ENCODE measurements at regions not wholly inside any gene's neighbourhood (a gene's known extent, or its start where the extent isn't known, plus 50 kb on each side); places are given as distances from the start of the nearest gene placed in this dataset.

GRCh38 chr16:86325895-86326294 lies 184.4 kb upstream of the FOXF1 start:
- H3K4me3 ChIP-seq (ENCODE audit: low read depth in 1 of 3, low read length in 3 of 3): no peak overlapping the region
- 89 to 94% (median 91%) methylated on average over 6 of the region's 6 CpGs for WGBS, 3 donors
- no peaks in the 10 kb centered on the region for H3K4me1 ChIP-seq (ENCODE audit: control insufficient read depth in 3 of 3, insufficient read depth in 2 of 3, low read depth in 1 of 3, low read length in 2 of 3)
- H3K9me3 ChIP-seq (ENCODE audit: control insufficient read depth in 2 of 2, insufficient read depth in 1 of 2, low read depth in 1 of 2, low read length in 1 of 2): peaks cover 0 to 4% of the 10 kb centered on the region in 2 donors
- no peak overlapping the region for H3K27ac ChIP-seq (ENCODE audit: low read depth in 1 of 3, low read length in 2 of 3)
- no peak for FAIRE-seq
- DNase-seq: no peak
- no peaks in the 10 kb centered on the region for H3K36me3 ChIP-seq (ENCODE audit: control insufficient read depth in 3 of 3, insufficient read depth in 2 of 3, low read depth in 1 of 3, low read length in 3 of 3)
- H3K27me3 ChIP-seq (ENCODE audit: control insufficient read depth in 3 of 3, insufficient read depth in 3 of 3, low read length in 3 of 3): peaks cover 0 to 4% (median 0%) of the 10 kb centered on the region in 3 donors

GRCh38 chr16:86327321-86327720 lies 183.0 kb upstream of the FOXF1 start:
- DNase-seq (no peak), FAIRE-seq (no peak)
- H3K27ac ChIP-seq (ENCODE audit: low read depth in 1 of 3, low read length in 2 of 3): no peak overlapping the region
- H3K27me3 ChIP-seq (ENCODE audit: control insufficient read depth in 3 of 3, insufficient read depth in 3 of 3, low read length in 3 of 3): peaks cover 0 to 4% (median 0%) of the 10 kb centered on the region in 3 donors
- H3K36me3 ChIP-seq (ENCODE audit: control insufficient read depth in 3 of 3, insufficient read depth in 2 of 3, low read depth in 1 of 3, low read length in 3 of 3): no peaks in the 10 kb centered on the region
- H3K4me3 ChIP-seq (ENCODE audit: low read depth in 1 of 3, low read length in 3 of 3): no peak overlapping the region
- WGBS, 3 donors: 64 to 79% (median 76%) methylated on average over 10 of the region's 10 CpGs
- peaks cover 0 to 4% of the 10 kb centered on the region in 2 donors for H3K9me3 ChIP-seq (ENCODE audit: control insufficient read depth in 2 of 2, insufficient read depth in 1 of 2, low read depth in 1 of 2, low read length in 1 of 2)
- no peaks in the 10 kb centered on the region for H3K4me1 ChIP-seq (ENCODE audit: control insufficient read depth in 3 of 3, insufficient read depth in 2 of 3, low read depth in 1 of 3, low read length in 2 of 3)

- H3K4me1 ChIP-seq (ENCODE audit: control insufficient read depth in 3 of 3, insufficient read depth in 2 of 3, low read depth in 1 of 3, low read length in 2 of 3): no peaks in the 10 kb centered on the region
- DNase-seq (no peak), FAIRE-seq (no peak)
- peaks cover 0 to 15% (median 0%) of the 10 kb centered on the region in 3 donors for H3K27me3 ChIP-seq (ENCODE audit: control insufficient read depth in 3 of 3, insufficient read depth in 3 of 3, low read length in 3 of 3)
- H3K27ac ChIP-seq (ENCODE audit: low read depth in 1 of 3, low read length in 2 of 3): no peak overlapping the region
- WGBS, 3 donors: 61 to 67% (median 67%) methylated on average over 14 of the region's 14 CpGs
- H3K36me3 ChIP-seq (ENCODE audit: control insufficient read depth in 3 of 3, insufficient read depth in 2 of 3, low read depth in 1 of 3, low read length in 3 of 3): no peaks in the 10 kb centered on the region
- H3K4me3 ChIP-seq (ENCODE audit: low read depth in 1 of 3, low read length in 3 of 3): no peak overlapping the region
- H3K9me3 ChIP-seq (ENCODE audit: control insufficient read depth in 2 of 2, insufficient read depth in 1 of 2, low read depth in 1 of 2, low read length in 1 of 2): no peaks in the 10 kb centered on the region
Measured at GRCh38 chr16:86330906-86331305, 179.4 kb upstream of the FOXF1 start.

- no peak for DNase-seq
- 15 to 37% (median 20%) methylated on average over 7 of the region's 7 CpGs for WGBS, 3 donors
Measured at GRCh38 chr16:86334079-86334635, 176.2 kb upstream of the FOXF1 start.

GRCh38 chr16:86335266-86336172 lies 174.8 kb upstream of the FOXF1 start:
- H3K9me3 ChIP-seq (ENCODE audit: control insufficient read depth in 2 of 2, insufficient read depth in 1 of 2, low read depth in 1 of 2, low read length in 1 of 2): no peaks in the 10 kb centered on the region
- H3K27me3 ChIP-seq (ENCODE audit: control insufficient read depth in 3 of 3, insufficient read depth in 3 of 3, low read length in 3 of 3): peaks cover 0 to 10% (median 0%) of the 10 kb centered on the region in 3 donors
- 67 to 77% (median 70%) methylated on average over 23 of the region's 24 CpGs for WGBS, 3 donors
- H3K4me3 ChIP-seq (ENCODE audit: low read depth in 1 of 3, low read length in 3 of 3): no peak overlapping the region
- no peaks in the 10 kb centered on the region for H3K4me1 ChIP-seq (ENCODE audit: control insufficient read depth in 3 of 3, insufficient read depth in 2 of 3, low read depth in 1 of 3, low read length in 2 of 3)
- no peak overlapping the region for H3K27ac ChIP-seq (ENCODE audit: low read depth in 1 of 3, low read length in 2 of 3)
- H3K36me3 ChIP-seq (ENCODE audit: control insufficient read depth in 3 of 3, insufficient read depth in 2 of 3, low read depth in 1 of 3, low read length in 3 of 3): no peaks in the 10 kb centered on the region
- FAIRE-seq (no peak), DNase-seq (no peak)

More at GRCh38 chr16:86334079-86334635, 176.2 kb upstream of the FOXF1 start:
- Histone ChIP-seq H3K27ac (ENCODE audit: low read depth in 1 of 3, low read length in 2 of 3) (no peak overlapping the region), H3K36me3 (ENCODE audit: control insufficient read depth in 3 of 3, insufficient read depth in 2 of 3, low read depth in 1 of 3, low read length in 3 of 3) (no peaks in the 10 kb centered on the region), H3K9me3 (ENCODE audit: control insufficient read depth in 2 of 2, insufficient read depth in 1 of 2, low read depth in 1 of 2, low read length in 1 of 2) (no peaks in the 10 kb centered on the region), H3K4me1 (ENCODE audit: control insufficient read depth in 3 of 3, insufficient read depth in 2 of 3, low read depth in 1 of 3, low read length in 2 of 3) (no peaks in the 10 kb centered on the region), H3K27me3 (ENCODE audit: control insufficient read depth in 3 of 3, insufficient read depth in 3 of 3, low read length in 3 of 3) (peaks cover 0 to 15% (median 0%) of the 10 kb centered on the region in 3 donors), H3K4me3 (ENCODE audit: low read depth in 1 of 3, low read length in 3 of 3) (no peak overlapping the region)
- no peak for FAIRE-seq

GRCh38 chr16:86337138-86337537 lies 173.2 kb upstream of the FOXF1 start:
- DNase-seq (no peak), FAIRE-seq (no peak)
- H3K27ac ChIP-seq (ENCODE audit: low read depth in 1 of 3, low read length in 2 of 3): no peak overlapping the region
- no peaks in the 10 kb centered on the region for H3K4me1 ChIP-seq (ENCODE audit: control insufficient read depth in 3 of 3, insufficient read depth in 2 of 3, low read depth in 1 of 3, low read length in 2 of 3)
- H3K27me3 ChIP-seq (ENCODE audit: control insufficient read depth in 3 of 3, insufficient read depth in 3 of 3, low read length in 3 of 3): peaks cover 0 to 15% (median 0%) of the 10 kb centered on the region in 3 donors
- WGBS, 3 donors: 72 to 86% (median 75%) methylated on average over 17 to 18 of the region's 18 CpGs
- H3K36me3 ChIP-seq (ENCODE audit: control insufficient read depth in 3 of 3, insufficient read depth in 2 of 3, low read depth in 1 of 3, low read length in 3 of 3): no peaks in the 10 kb centered on the region
- H3K9me3 ChIP-seq (ENCODE audit: control insufficient read depth in 2 of 2, insufficient read depth in 1 of 2, low read depth in 1 of 2, low read length in 1 of 2): no peaks in the 10 kb centered on the region
- H3K4me3 ChIP-seq (ENCODE audit: low read depth in 1 of 3, low read length in 3 of 3): no peak overlapping the region

- Histone ChIP-seq H3K4me3 (ENCODE audit: low read depth in 1 of 3, low read length in 3 of 3) (no peak overlapping the region), H3K4me1 (ENCODE audit: control insufficient read depth in 3 of 3, insufficient read depth in 2 of 3, low read depth in 1 of 3, low read length in 2 of 3) (no peaks in the 10 kb centered on the region), H3K36me3 (ENCODE audit: control insufficient read depth in 3 of 3, insufficient read depth in 2 of 3, low read depth in 1 of 3, low read length in 3 of 3) (no peaks in the 10 kb centered on the region), H3K9me3 (ENCODE audit: control insufficient read depth in 2 of 2, insufficient read depth in 1 of 2, low read depth in 1 of 2, low read length in 1 of 2) (no peaks in the 10 kb centered on the region), H3K27ac (ENCODE audit: low read depth in 1 of 3, low read length in 2 of 3) (no peak overlapping the region), H3K27me3 (ENCODE audit: control insufficient read depth in 3 of 3, insufficient read depth in 3 of 3, low read length in 3 of 3) (peaks cover 0 to 16% (median 0%) of the 10 kb centered on the region in 3 donors)
- DNase-seq (no peak), FAIRE-seq (no peak)
- WGBS, 3 donors: 68 to 77% (median 68%) methylated on average over 17 of the region's 17 CpGs
Measured at GRCh38 chr16:86337581-86338402, 172.5 kb upstream of the FOXF1 start.

GRCh38 chr16:86338403-86339115 lies 171.8 kb upstream of the FOXF1 start:
- 64 to 84% (median 77%) methylated on average over 5 of the region's 5 CpGs for WGBS, 3 donors
- peaks cover 0 to 20% (median 4%) of the 10 kb centered on the region in 3 donors for H3K27me3 ChIP-seq (ENCODE audit: control insufficient read depth in 3 of 3, insufficient read depth in 3 of 3, low read length in 3 of 3)
- H3K4me1 ChIP-seq (ENCODE audit: control insufficient read depth in 3 of 3, insufficient read depth in 2 of 3, low read depth in 1 of 3, low read length in 2 of 3): no peaks in the 10 kb centered on the region
- no peak for DNase-seq
- H3K36me3 ChIP-seq (ENCODE audit: control insufficient read depth in 3 of 3, insufficient read depth in 2 of 3, low read depth in 1 of 3, low read length in 3 of 3): no peaks in the 10 kb centered on the region
- H3K9me3 ChIP-seq (ENCODE audit: control insufficient read depth in 2 of 2, insufficient read depth in 1 of 2, low read depth in 1 of 2, low read length in 1 of 2): no peaks in the 10 kb centered on the region
- H3K4me3 ChIP-seq (ENCODE audit: low read depth in 1 of 3, low read length in 3 of 3): no peak overlapping the region
- no peak for FAIRE-seq
- no peak overlapping the region for H3K27ac ChIP-seq (ENCODE audit: low read depth in 1 of 3, low read length in 2 of 3)
